Left lobe of liver (tissue), 2 donors: ENCODE measurements at regions not wholly inside any gene's neighbourhood (a gene's known extent, or its start where the extent isn't known, plus 50 kb on each side); places are given as distances from the start of the nearest gene placed in this dataset.

Experiments used
- ATAC-seq: fragments of 200-7000 bp; cut with Tn5 transposase; one replicate; pipeline ENCODE4 v1.9.1; 2020; ENCODE audit warnings: mild to moderate bottlenecking, moderate library complexity
- DNase-seq: peaks from one replicate; pipeline ENCODE4 v3.0.0-alpha.2; 2020; ENCODE audit warnings: low spot score
- donor health status: DM: no; HTN: no; CAD: no; lungs with moderate emphysema.
- donor health status: DM: no; HTN: yes; CAD: no.

GRCh38 chr5:35436400-35437057 is 181.1 kb upstream of the SPEF2 start:
- DNase-seq, result no peak

GRCh38 chr5:35430381-35431162 is 187.1 kb upstream of the SPEF2 start:
- no peak for ATAC-seq
- DNase-seq, result no peak

More at GRCh38 chr5:35436400-35437057, 181.1 kb upstream of the SPEF2 start:
- ATAC-seq, result peak; percentile 95

- no peak for DNase-seq
- no peak for ATAC-seq
Measured at GRCh38 chr5:35420200-35420599, 189.9 kb upstream of the PRLR start.

- ATAC-seq (peak; percentile 64), DNase-seq (no peak)
Measured at GRCh38 chr5:35417040-35417439, 186.8 kb upstream of the PRLR start.

- DNase-seq (peak; percentile 62), ATAC-seq (peak; percentile 89)
Measured at GRCh38 chr5:35416217-35416988, 186.1 kb upstream of the PRLR start.

GRCh38 chr5:35415309-35415708 is 185.0 kb upstream of the PRLR start:
- no peak for DNase-seq

GRCh38 chr5:35409361-35409760 is 179.1 kb upstream of the PRLR start:
- ATAC-seq (no peak), DNase-seq (no peak)

More at GRCh38 chr5:35415309-35415708, 185.0 kb upstream of the PRLR start:
- no peak for ATAC-seq

GRCh38 chr5:35408146-35408545 is 177.9 kb upstream of the PRLR start:
- DNase-seq, result no peak
- ATAC-seq, result no peak

GRCh38 chr5:35407697-35408096 is 177.4 kb upstream of the PRLR start:
- DNase-seq, result no peak
- ATAC-seq, result no peak

- no peak for ATAC-seq
Measured at GRCh38 chr5:35405938-35406337, 175.7 kb upstream of the PRLR start.

GRCh38 chr5:35404701-35405100 is 174.4 kb upstream of the PRLR start:
- DNase-seq (no peak), ATAC-seq (no peak)

More at GRCh38 chr5:35405938-35406337, 175.7 kb upstream of the PRLR start:
- no peak for DNase-seq

GRCh38 chr5:35393901-35394300 is 163.6 kb upstream of the PRLR start:
- ATAC-seq, result no peak
- no peak for DNase-seq

GRCh38 chr5:35384658-35385057 is 154.4 kb upstream of the PRLR start:
- ATAC-seq, result no peak

GRCh38 chr5:35383041-35383440 is 152.8 kb upstream of the PRLR start:
- no peak for ATAC-seq
- DNase-seq, result no peak

More at GRCh38 chr5:35384658-35385057, 154.4 kb upstream of the PRLR start:
- no peak for DNase-seq

GRCh38 chr5:35377653-35378052 is 147.4 kb upstream of the PRLR start:
- no peak for DNase-seq
- ATAC-seq, result no peak

GRCh38 chr5:35374584-35374983 is 144.3 kb upstream of the PRLR start:
- peak; percentile 66 for ATAC-seq
- no peak for DNase-seq

- DNase-seq, result no peak
- ATAC-seq, result no peak
Measured at GRCh38 chr5:35373249-35373648, 143.0 kb upstream of the PRLR start.

GRCh38 chr5:35372482-35372881 is 142.2 kb upstream of the PRLR start:
- DNase-seq, result no peak
- no peak for ATAC-seq

- no peak for ATAC-seq
- DNase-seq, result no peak
Measured at GRCh38 chr5:35371951-35372426, 141.7 kb upstream of the PRLR start.

GRCh38 chr5:35370871-35371270 is 140.6 kb upstream of the PRLR start:
- no peak for ATAC-seq
- no peak for DNase-seq
